ENCODE measurements at regions not wholly inside any gene's neighbourhood (a gene's known extent, or its start where the extent isn't known, plus 50 kb on each side); places are given as distances from the start of the nearest gene placed in this dataset.
A peak's percentile ranks its signal among the peaks of the same experiment; 100 is the strongest.

DNA sequence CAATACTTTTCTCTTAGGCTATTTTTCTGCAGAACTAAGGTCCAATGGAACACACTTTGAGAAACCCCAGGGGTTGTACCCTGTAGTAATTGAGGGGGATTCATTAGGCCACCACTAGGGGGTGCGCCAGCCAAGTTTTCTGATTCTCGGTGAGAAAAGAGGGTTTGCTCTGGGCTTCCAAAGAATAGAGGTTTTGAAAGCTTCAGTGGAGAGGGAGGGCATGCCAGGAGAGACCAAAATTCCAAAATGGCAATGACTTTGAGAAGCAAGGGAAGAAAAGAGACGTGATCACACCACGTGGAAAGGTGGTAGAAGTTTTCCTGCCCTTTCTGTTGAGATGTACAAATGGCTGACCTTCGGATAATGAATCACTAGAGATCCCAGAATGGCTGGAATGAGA, 323.3 kb downstream of the RPS6KC1 start (continued):
- TF ChIP-seq, protein P1, sequence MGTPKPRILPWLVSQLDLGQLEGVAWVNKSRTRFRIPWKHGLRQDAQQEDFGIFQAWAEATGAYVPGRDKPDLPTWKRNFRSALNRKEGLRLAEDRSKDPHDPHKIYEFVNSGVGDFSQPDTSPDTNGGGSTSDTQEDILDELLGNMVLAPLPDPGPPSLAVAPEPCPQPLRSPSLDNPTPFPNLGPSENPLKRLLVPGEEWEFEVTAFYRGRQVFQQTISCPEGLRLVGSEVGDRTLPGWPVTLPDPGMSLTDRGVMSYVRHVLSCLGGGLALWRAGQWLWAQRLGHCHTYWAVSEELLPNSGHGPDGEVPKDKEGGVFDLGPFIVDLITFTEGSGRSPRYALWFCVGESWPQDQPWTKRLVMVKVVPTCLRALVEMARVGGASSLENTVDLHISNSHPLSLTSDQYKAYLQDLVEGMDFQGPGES (IDR thresholded peaks at IDR 0.05; ENCODE audit: low read depth, low read length) = no peak
- no peak for TF ChIP-seq FOXM1 (IDR thresholded peaks at IDR 0.05; ENCODE audit: low read depth)
- no peak for TF ChIP-seq TAF1 (IDR thresholded peaks at IDR 0.05; ENCODE audit: borderline replicate concordance, low read depth, low read length)
- peak; percentile 8 for TF ChIP-seq CHD2 (IDR thresholded peaks at IDR 0.05; ENCODE audit: low read length, partially characterized antibody)
- no peak for TF ChIP-seq FOXJ3 (CRISPR knock-in tag; IDR thresholded peaks at IDR 0.05)
- TF ChIP-seq, protein P2, sequence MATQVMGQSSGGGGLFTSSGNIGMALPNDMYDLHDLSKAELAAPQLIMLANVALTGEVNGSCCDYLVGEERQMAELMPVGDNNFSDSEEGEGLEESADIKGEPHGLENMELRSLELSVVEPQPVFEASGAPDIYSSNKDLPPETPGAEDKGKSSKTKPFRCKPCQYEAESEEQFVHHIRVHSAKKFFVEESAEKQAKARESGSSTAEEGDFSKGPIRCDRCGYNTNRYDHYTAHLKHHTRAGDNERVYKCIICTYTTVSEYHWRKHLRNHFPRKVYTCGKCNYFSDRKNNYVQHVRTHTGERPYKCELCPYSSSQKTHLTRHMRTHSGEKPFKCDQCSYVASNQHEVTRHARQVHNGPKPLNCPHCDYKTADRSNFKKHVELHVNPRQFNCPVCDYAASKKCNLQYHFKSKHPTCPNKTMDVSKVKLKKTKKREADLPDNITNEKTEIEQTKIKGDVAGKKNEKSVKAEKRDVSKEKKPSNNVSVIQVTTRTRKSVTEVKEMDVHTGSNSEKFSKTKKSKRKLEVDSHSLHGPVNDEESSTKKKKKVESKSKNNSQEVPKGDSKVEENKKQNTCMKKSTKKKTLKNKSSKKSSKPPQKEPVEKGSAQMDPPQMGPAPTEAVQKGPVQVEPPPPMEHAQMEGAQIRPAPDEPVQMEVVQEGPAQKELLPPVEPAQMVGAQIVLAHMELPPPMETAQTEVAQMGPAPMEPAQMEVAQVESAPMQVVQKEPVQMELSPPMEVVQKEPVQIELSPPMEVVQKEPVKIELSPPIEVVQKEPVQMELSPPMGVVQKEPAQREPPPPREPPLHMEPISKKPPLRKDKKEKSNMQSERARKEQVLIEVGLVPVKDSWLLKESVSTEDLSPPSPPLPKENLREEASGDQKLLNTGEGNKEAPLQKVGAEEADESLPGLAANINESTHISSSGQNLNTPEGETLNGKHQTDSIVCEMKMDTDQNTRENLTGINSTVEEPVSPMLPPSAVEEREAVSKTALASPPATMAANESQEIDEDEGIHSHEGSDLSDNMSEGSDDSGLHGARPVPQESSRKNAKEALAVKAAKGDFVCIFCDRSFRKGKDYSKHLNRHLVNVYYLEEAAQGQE (IDR thresholded peaks at IDR 0.05; ENCODE audit: low read depth, low read length) = no peak
- no peak for TF ChIP-seq GABPA (IDR thresholded peaks at IDR 0.05; ENCODE audit: low read depth)
- TF ChIP-seq SMC3 (IDR thresholded peaks at IDR 0.05; ENCODE audit: low read depth, low read length) = peak; percentile 77; the same call in 1 of the 2 replicates
- TF ChIP-seq POLR2AphosphoS5 (IDR thresholded peaks at IDR 0.05; ENCODE audit: low read depth, low read length) = no peak
- TF ChIP-seq, protein P3, sequence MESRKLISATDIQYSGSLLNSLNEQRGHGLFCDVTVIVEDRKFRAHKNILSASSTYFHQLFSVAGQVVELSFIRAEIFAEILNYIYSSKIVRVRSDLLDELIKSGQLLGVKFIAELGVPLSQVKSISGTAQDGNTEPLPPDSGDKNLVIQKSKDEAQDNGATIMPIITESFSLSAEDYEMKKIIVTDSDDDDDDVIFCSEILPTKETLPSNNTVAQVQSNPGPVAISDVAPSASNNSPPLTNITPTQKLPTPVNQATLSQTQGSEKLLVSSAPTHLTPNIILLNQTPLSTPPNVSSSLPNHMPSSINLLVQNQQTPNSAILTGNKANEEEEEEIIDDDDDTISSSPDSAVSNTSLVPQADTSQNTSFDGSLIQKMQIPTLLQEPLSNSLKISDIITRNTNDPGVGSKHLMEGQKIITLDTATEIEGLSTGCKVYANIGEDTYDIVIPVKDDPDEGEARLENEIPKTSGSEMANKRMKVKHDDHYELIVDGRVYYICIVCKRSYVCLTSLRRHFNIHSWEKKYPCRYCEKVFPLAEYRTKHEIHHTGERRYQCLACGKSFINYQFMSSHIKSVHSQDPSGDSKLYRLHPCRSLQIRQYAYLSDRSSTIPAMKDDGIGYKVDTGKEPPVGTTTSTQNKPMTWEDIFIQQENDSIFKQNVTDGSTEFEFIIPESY (IDR thresholded peaks at IDR 0.05; ENCODE audit: borderline replicate concordance, low read depth) = no peak
- TF ChIP-seq RFX5 (IDR thresholded peaks at IDR 0.05; ENCODE audit: low read length) = no peak

DNA sequence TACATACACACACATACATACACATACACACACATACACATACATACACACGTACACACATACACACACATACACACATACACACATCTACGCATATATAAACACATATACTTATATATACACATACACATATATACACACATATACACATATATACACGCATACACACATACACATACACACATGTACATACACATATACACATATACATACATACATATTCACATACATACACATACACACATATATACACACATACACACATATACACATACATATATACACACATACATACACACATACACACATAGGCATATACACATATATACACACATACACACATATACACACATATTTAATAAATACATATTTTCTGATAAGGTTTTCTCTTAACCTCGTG, 324.0 kb downstream of the RPS6KC1 start:
- Histone ChIP-seq H4K20me1 (ENCODE audit: insufficient read depth) (no peaks in the 10 kb centered on the region), H3K9me3 (no peaks in the 10 kb centered on the region), H3K36me3 (replicated peaks in 1 of 2; ENCODE audit: control insufficient read depth in 1 of 2, insufficient read depth in 2 of 2, low read length in 1 of 2) (no peaks in the 10 kb centered on the region), H2AFZ (ENCODE audit: low read depth) (no peak overlapping the region), H3K4me2 (no peak overlapping the region), H3F3A (replicated peaks; ENCODE audit: insufficient read depth) (no peaks in the 10 kb centered on the region), H3K9ac (no peak overlapping the region), H3K79me2 (ENCODE audit: insufficient read depth) (no peaks in the 10 kb centered on the region), H3K9me2 (no peaks in the 10 kb centered on the region), H3K4me1 (ENCODE audit: control insufficient read depth in 1 of 2, insufficient read depth in 2 of 2, low read depth in 1 of 2, low read length in 1 of 2) (no peaks in the 10 kb centered on the region), H3K4me3 (ENCODE audit: low read depth in 2 of 2, low read length in 1 of 2) (no peak overlapping the region), H3K27me3 (ENCODE audit: insufficient read depth) (no peaks in the 10 kb centered on the region), H3K27ac (ENCODE audit: low read depth in 2 of 2, low read length in 1 of 2) (no peak overlapping the region)
- CTCF ChIA-PET = interaction anchor here (0.5 to 3.8 kb wide), 14 partner anchors 9 to 957 kb away, joined by 3 to 35 read pairs (median 4); no protein-coding TSS in a partner anchor
- 70% methylated on average over 4 of the region's 4 CpGs for WGBS (ENCODE audit: low lambda C conversion rate)
- POLR2A ChIA-PET = no interaction called here
- no peak for DNase-seq
- no peak for TF ChIP-seq RCOR1 (IDR thresholded peaks at IDR 0.05; ENCODE audit: low read length)
- no peak for TF ChIP-seq EP300 (IDR thresholded peaks at IDR 0.05; ENCODE audit: borderline replicate concordance in 1 of 2, low read depth in 1 of 2, low read length in 1 of 2)
- no peak for TF ChIP-seq NRF1 (IDR thresholded peaks at IDR 0.05; ENCODE audit: low read depth, low read length)
- TF ChIP-seq, protein P3 (IDR thresholded peaks at IDR 0.05; ENCODE audit: borderline replicate concordance, low read depth) = no peak
- no peak for TF ChIP-seq RXRA (IDR thresholded peaks at IDR 0.05; ENCODE audit: borderline replicate concordance, low read depth)
- TF ChIP-seq CHD2 (IDR thresholded peaks at IDR 0.05; ENCODE audit: low read length, partially characterized antibody) = no peak
- TF ChIP-seq SIN3A (IDR thresholded peaks at IDR 0.05; ENCODE audit: borderline replicate concordance, low read depth, low read length) = no peak
- TF ChIP-seq GATA2 (CRISPR knock-in tag; IDR thresholded peaks at IDR 0.05) = no peak
- TF ChIP-seq, protein P4, sequence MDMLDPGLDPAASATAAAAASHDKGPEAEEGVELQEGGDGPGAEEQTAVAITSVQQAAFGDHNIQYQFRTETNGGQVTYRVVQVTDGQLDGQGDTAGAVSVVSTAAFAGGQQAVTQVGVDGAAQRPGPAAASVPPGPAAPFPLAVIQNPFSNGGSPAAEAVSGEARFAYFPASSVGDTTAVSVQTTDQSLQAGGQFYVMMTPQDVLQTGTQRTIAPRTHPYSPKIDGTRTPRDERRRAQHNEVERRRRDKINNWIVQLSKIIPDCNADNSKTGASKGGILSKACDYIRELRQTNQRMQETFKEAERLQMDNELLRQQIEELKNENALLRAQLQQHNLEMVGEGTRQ (IDR thresholded peaks at IDR 0.05; ENCODE audit: borderline replicate concordance, low read depth, low read length) = no peak

Data from SK-N-SH (cell line).